ENCODE measurements at regions not wholly inside any gene's neighbourhood (a gene's known extent, or its start where the extent isn't known, plus 50 kb on each side); places are given as distances from the start of the nearest gene placed in this dataset.

GRCh38 chr7:113659416-113659815 is 259.4 kb downstream of the PPP1R3A start:
- Histone ChIP-seq H3K27ac (ENCODE audit: low read depth in 2 of 2, low read length in 1 of 2) (no peak overlapping the region), H2AFZ (ENCODE audit: low read depth) (no peak overlapping the region), H3K27me3 (ENCODE audit: insufficient read depth) (no peaks in the 10 kb centered on the region), H3K36me3 (replicated peaks in 1 of 2; ENCODE audit: control insufficient read depth in 1 of 2, insufficient read depth in 2 of 2, low read length in 1 of 2) (no peaks in the 10 kb centered on the region), H3K9me2 (no peaks in the 10 kb centered on the region), H3K79me2 (ENCODE audit: insufficient read depth) (no peaks in the 10 kb centered on the region), H3K4me1 (ENCODE audit: control insufficient read depth in 1 of 2, insufficient read depth in 2 of 2, low read depth in 1 of 2, low read length in 1 of 2) (no peaks in the 10 kb centered on the region), H4K20me1 (ENCODE audit: insufficient read depth) (no peaks in the 10 kb centered on the region), H3K9me3 (no peaks in the 10 kb centered on the region), H3K9ac (no peak overlapping the region), H3K4me3 (ENCODE audit: low read depth in 2 of 2, low read length in 1 of 2) (no peak overlapping the region), H3F3A (replicated peaks; ENCODE audit: insufficient read depth) (no peaks in the 10 kb centered on the region), H3K4me2 (no peak overlapping the region)
- no peak for DNase-seq
- POLR2A ChIA-PET, result no interaction called here
- TF ChIP-seq IRF3 (IDR thresholded peaks at IDR 0.05; ENCODE audit: low read depth, low read length) (no peak), EP300 (IDR thresholded peaks at IDR 0.05; ENCODE audit: borderline replicate concordance in 1 of 2, low read depth in 1 of 2, low read length in 1 of 2) (no peak), MAX (IDR thresholded peaks at IDR 0.05; ENCODE audit: low read depth) (no peak), PBX3 (IDR thresholded peaks at IDR 0.05) (no peak), FOXJ3 (CRISPR knock-in tag; IDR thresholded peaks at IDR 0.05) (no peak), RAD21 (IDR thresholded peaks at IDR 0.05; ENCODE audit: low read length) (no peak), POLR2AphosphoS5 (IDR thresholded peaks at IDR 0.05; ENCODE audit: low read depth, low read length) (no peak), TCF12 (IDR thresholded peaks at IDR 0.05) (no peak), YY1 (IDR thresholded peaks at IDR 0.05; ENCODE audit: low read depth) (no peak), ZBTB33 (IDR thresholded peaks at IDR 0.05; ENCODE audit: borderline replicate concordance, low read depth) (no peak), EZH2phosphoT487 (IDR thresholded peaks at IDR 0.05; ENCODE audit: borderline replicate concordance, low read depth) (no peak), GABPA (IDR thresholded peaks at IDR 0.05; ENCODE audit: low read depth) (no peak), TAF1 (IDR thresholded peaks at IDR 0.05; ENCODE audit: borderline replicate concordance, low read depth, low read length) (no peak)
- CTCF ChIA-PET, result no interaction called here

- ChIA-PET POLR2A (no interaction called here), CTCF (no interaction called here)
- no peak overlapping the region for H3K4me2 ChIP-seq
- no peak overlapping the region for H3K27ac ChIP-seq (ENCODE audit: low read depth in 2 of 2, low read length in 1 of 2)
- 0% methylated on average over 1 of the region's 1 CpG for WGBS (ENCODE audit: low lambda C conversion rate)
- no peaks in the 10 kb centered on the region for H3F3A ChIP-seq (replicated peaks; ENCODE audit: insufficient read depth)
- no peak overlapping the region for H3K4me3 ChIP-seq (ENCODE audit: low read depth in 2 of 2, low read length in 1 of 2)
- H3K36me3 ChIP-seq (replicated peaks in 1 of 2; ENCODE audit: control insufficient read depth in 1 of 2, insufficient read depth in 2 of 2, low read length in 1 of 2), result no peaks in the 10 kb centered on the region
- H4K20me1 ChIP-seq (ENCODE audit: insufficient read depth), result no peaks in the 10 kb centered on the region
- H3K4me1 ChIP-seq (ENCODE audit: control insufficient read depth in 1 of 2, insufficient read depth in 2 of 2, low read depth in 1 of 2, low read length in 1 of 2), result no peaks in the 10 kb centered on the region
- H3K9me2 ChIP-seq, result no peaks in the 10 kb centered on the region
- no peak overlapping the region for H3K9ac ChIP-seq
- TF ChIP-seq GABPA (IDR thresholded peaks at IDR 0.05; ENCODE audit: low read depth), result no peak
- no peak for TF ChIP-seq USF1 (IDR thresholded peaks at IDR 0.05; ENCODE audit: borderline replicate concordance, low read depth)
- TF ChIP-seq MXI1 (IDR thresholded peaks at IDR 0.05; ENCODE audit: low read depth, low read length), result no peak
- TF ChIP-seq USF2 (IDR thresholded peaks at IDR 0.05; ENCODE audit: borderline replicate concordance, low read depth, low read length), result no peak
- no peak for TF ChIP-seq RFX5 (IDR thresholded peaks at IDR 0.05; ENCODE audit: low read length)
- TF ChIP-seq CHD2 (IDR thresholded peaks at IDR 0.05; ENCODE audit: low read length, partially characterized antibody), result no peak
- no peaks in the 10 kb centered on the region for H3K27me3 ChIP-seq (ENCODE audit: insufficient read depth)
- H2AFZ ChIP-seq (ENCODE audit: low read depth), result 0 out of 2 replicates have a peak overlapping the region, but pooled peaks have one; percentile 7
- no peaks in the 10 kb centered on the region for H3K79me2 ChIP-seq (ENCODE audit: insufficient read depth)
- DNase-seq, result no peak
- no peaks in the 10 kb centered on the region for H3K9me3 ChIP-seq
These were observed 261.2 kb downstream of the PPP1R3A start for GRCh38 chr7:113657603-113658002.
